ENCODE measurements at regions not wholly inside any gene's neighbourhood (a gene's known extent, or its start where the extent isn't known, plus 50 kb on each side); places are given as distances from the start of the nearest gene placed in this dataset.

GRCh38 chr9:111740739-111741138 is 54.0 kb downstream of the SHOC1 start:
- H3K27me3 Mint-ChIP-seq (ENCODE audit: insufficient read depth, low read depth, poor library complexity), result no peaks in the 10 kb centered on the region
- Histone ChIP-seq H4K20me1 (replicated peaks; ENCODE audit: insufficient read depth) (no peaks in the 10 kb centered on the region; the same call in 1 of the 2 replicates), H3K36me3 (ENCODE audit: insufficient read depth) (no peaks in the 10 kb centered on the region), H3K27me3 (ENCODE audit: insufficient read depth) (no peaks in the 10 kb centered on the region), H2AFZ (no peak overlapping the region; the same call in 1 of the 2 replicates), H3K79me2 (replicated peaks; ENCODE audit: insufficient read depth) (no peaks in the 10 kb centered on the region), H3K4me1 (ENCODE audit: insufficient read depth) (no peaks in the 10 kb centered on the region), H3K4me2 (no peak overlapping the region), H3K4me3 (no peak overlapping the region), H3K9me2 (ENCODE audit: insufficient read depth) (no peaks in the 10 kb centered on the region), H3F3A (replicated peaks; ENCODE audit: low read depth) (no peaks in the 10 kb centered on the region), H3K27ac (ENCODE audit: low read depth) (0 out of 2 replicates have a peak overlapping the region, but pooled peaks have one; percentile 29)
- ATAC-seq (peak; percentile 56), DNase-seq (ENCODE audit: low spot score) (peak; percentile 70)
- H3K36me3 Mint-ChIP-seq (ENCODE audit: low read depth), result 0 out of 3 replicates have a peak, but pooled peaks cover 3% of the 10 kb centered on the region
- H3K4me1 Mint-ChIP-seq, result no peaks in the 10 kb centered on the region
- no peak overlapping the region for H3K4me3 Mint-ChIP-seq
- H3K27ac Mint-ChIP-seq, result no peak overlapping the region
- H3K9me3 Mint-ChIP-seq, result peaks cover 9% of the 10 kb centered on the region; the same call in 2 of the 3 replicates
- peak; percentile 36 to 56; a peak in 3 of 4 replicates for TF ChIP-seq CTCF (conservative IDR thresholded peaks at IDR 0.05; ENCODE audit: low read depth in 2 of 2)
- no peak for TF ChIP-seq NANOG (IDR thresholded peaks at IDR 0.05; ENCODE audit: borderline replicate concordance)

GRCh38 chr9:111736714-111737113 is 58.0 kb downstream of the SHOC1 start:
- Histone ChIP-seq H3K36me3 (ENCODE audit: insufficient read depth) (no peaks in the 10 kb centered on the region), H3K4me1 (ENCODE audit: insufficient read depth) (no peaks in the 10 kb centered on the region), H3K4me3 (no peak overlapping the region), H3K27me3 (ENCODE audit: insufficient read depth) (no peaks in the 10 kb centered on the region), H4K20me1 (replicated peaks; ENCODE audit: insufficient read depth) (no peaks in the 10 kb centered on the region), H3F3A (replicated peaks; ENCODE audit: low read depth) (no peaks in the 10 kb centered on the region), H3K27ac (ENCODE audit: low read depth) (no peak overlapping the region), H3K79me2 (replicated peaks; ENCODE audit: insufficient read depth) (no peaks in the 10 kb centered on the region), H3K4me2 (no peak overlapping the region), H3K9me2 (ENCODE audit: insufficient read depth) (no peaks in the 10 kb centered on the region), H2AFZ (no peak overlapping the region)
- DNase-seq (ENCODE audit: low spot score), result no peak
- H3K27me3 Mint-ChIP-seq (ENCODE audit: insufficient read depth, low read depth, poor library complexity), result no peaks in the 10 kb centered on the region
- 0 out of 3 replicates have a peak, but pooled peaks cover 3% of the 10 kb centered on the region for H3K36me3 Mint-ChIP-seq (ENCODE audit: low read depth)
- H3K27ac Mint-ChIP-seq, result no peak overlapping the region
- H3K4me1 Mint-ChIP-seq, result no peaks in the 10 kb centered on the region
- H3K9me3 Mint-ChIP-seq, result peaks cover 11% of the 10 kb centered on the region; the same call in 2 of the 3 replicates
- no peak overlapping the region for H3K4me3 Mint-ChIP-seq
- no peak for ATAC-seq
- no peak for TF ChIP-seq JUNB (IDR thresholded peaks at IDR 0.05; ENCODE audit: unreplicated experiment)
- no peak for TF ChIP-seq CTCF (conservative IDR thresholded peaks at IDR 0.05; ENCODE audit: low read depth in 2 of 2)
- TF ChIP-seq STAT1 (IDR thresholded peaks at IDR 0.05; ENCODE audit: unreplicated experiment), result no peak
- no peak for TF ChIP-seq EZH2 (IDR thresholded peaks at IDR 0.05; ENCODE audit: low read depth, unreplicated experiment)
- no peak for TF ChIP-seq ETS1 (IDR thresholded peaks at IDR 0.05)
- no peak for TF ChIP-seq ZNF331 (CRISPR knock-in tag; IDR thresholded peaks at IDR 0.05; ENCODE audit: low read depth)
- no peak for TF ChIP-seq ZNF114 (CRISPR knock-in tag; IDR thresholded peaks at IDR 0.05)
- TF ChIP-seq REST (IDR thresholded peaks at IDR 0.05; ENCODE audit: unreplicated experiment), result no peak

Data from GM23338 (cell line).